SKM-1 treated with dmso at 0.1 percent for 144 hours (cell line): ENCODE measurements at regions not wholly inside any gene's neighbourhood (a gene's known extent, or its start where the extent isn't known, plus 50 kb on each side); places are given as distances from the start of the nearest gene placed in this dataset.
A peak's percentile ranks its signal among the peaks of the same experiment; 100 is the strongest.

Experiments
- DNase-seq: peaks from one replicate; lab custom pipeline; 2025; ENCODE audit not compliant: unreplicated experiment; lab: John Stamatoyannopoulos, UW

DNA sequence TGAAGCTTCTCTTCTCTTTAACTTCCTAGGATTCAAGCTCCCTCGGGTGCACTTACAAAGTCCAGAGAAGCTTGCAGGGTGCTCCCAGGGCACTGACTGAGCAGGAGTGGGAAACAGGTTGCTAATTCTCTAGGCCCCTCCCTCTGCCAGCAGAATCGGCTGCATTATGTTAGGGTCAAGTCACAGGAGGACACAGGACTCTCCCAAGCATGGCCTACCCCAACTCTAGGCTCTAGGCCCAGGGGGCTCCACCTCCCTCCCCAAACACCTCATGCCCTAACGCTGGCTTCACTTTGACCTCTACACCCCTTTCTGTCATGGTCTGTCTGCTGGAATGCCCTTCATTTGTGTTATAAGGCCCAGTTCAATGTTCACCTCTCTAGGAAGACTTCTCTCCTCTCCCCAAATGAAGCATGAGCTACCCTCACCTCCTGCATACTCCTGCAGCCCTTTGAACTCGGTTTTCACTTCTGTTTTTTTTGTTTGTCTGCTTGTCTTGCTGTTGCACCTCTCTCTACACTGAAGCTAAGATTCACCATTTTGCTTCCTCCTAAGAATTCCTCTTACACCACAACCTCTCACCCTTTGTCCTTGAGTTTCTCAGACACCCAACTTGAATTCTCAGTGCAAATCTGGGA is 521.8 kb upstream of the ID2 start:
- no peak for DNase-seq

DNA sequence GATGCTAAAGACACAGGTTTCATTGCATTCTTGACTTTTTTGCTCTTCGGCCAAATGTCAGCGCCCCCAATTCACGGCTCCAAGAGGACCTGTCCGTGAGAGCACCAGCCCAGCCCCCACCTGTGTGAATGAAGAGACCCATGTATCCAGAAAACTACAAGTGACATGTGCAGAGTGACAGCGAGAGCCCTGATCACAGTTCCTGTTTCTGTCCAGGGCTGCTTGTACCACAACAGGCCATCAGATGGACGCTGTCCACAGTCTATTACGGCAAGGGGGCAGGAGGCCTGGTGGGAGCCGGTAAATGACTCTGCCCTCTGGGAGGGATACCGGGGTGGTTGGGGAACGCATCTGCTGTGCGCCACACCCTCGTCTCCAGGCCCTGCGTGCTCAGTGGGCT is 520.9 kb upstream of the ID2 start:
- no peak for DNase-seq

DNA sequence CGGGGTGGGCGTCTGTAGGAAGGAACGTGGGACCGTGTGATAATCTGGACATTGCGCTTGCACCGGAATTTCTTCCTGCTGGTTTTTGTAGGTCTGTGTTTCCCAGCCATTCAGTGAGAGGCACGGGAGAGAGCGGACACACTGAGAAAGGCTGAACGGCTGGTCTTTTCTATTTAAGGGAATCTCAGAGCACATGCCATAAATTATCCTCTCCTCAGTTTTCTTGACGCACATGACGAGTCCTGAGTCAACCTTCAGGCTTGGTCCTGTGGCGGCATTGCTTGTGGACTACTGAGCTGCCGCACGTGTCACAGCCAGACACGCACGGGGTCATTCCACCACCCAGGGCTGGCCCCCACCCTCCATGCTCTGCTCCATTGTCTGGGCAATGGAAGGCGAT is 519.3 kb upstream of the ID2 start:
- no peak for DNase-seq

DNA sequence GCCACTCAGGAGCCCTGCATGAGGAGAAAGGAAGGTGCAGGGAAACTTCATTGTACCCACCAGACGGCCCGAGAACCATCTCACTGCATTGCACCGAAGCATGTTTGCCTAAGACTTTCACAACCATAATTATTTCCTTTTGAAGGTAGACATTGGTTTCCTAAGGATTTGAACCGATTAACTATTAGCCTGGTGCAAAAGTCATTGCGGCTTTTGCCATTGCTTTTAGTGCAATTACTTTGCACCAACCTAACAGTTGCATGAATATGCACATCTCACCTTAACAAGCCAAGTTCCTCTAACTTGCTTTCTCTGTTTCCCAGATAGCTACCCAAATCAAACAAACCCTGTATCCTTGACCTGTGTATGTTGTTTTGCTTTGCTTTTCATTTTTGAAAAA is 516.3 kb upstream of the ID2 start:
- no peak for DNase-seq

DNA sequence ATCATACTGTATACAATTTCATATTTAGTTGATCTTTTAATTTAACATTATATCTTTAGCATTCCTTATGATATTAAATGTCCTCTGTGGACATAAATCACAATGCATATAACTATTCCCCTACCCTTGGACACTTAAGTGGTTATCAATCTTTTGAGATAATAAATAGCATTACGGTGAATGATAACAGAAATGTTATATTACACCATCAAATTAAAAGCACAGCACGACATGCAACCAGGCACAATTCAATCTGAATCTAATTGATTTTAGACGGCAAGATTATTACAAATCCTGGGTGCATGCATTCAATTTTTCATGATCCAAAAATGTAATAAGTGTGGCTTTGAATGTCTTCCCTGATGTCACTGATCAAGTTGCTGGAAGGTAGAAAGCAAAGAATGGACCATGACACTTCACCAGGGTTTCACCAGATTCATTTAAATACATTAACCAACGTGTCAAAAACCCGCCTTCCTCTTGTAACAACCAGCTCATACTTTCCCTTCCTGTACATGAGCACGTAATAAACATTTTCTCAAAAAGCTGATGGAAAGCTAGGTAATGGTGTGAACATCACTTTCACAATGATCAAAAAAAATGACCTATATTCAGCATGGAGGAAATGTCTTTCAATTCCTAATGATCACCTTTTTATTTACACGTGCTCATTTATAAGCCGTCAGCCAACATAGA is 513.7 kb upstream of the ID2 start:
- DNase-seq, result no peak

DNA sequence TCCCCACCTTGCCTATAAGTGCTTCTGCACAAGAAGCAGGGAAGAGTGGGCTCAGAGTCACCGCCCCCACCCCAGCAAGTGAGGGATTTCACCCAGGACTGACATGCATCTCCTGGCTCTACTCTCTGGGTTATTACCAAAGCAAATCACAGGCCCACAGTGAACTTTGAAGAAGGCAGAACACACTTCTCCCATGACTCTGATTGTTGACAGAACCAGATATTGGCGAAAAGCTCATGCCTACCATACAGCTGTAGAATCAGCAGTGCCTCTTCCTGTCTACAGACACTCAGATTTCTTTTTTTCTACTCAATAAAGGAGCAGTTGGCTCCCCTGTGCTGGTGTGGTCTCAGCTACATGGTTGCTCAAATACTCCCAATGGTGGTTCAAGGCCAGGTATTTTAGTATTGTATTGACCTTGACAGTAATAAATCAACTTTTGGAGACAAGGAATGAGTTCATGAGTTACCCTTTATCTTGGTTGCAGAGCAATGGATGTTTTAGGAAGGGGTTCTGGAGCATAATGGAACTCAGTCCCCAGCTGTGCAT is 512.9 kb upstream of the ID2 start:
- no peak for DNase-seq

DNA sequence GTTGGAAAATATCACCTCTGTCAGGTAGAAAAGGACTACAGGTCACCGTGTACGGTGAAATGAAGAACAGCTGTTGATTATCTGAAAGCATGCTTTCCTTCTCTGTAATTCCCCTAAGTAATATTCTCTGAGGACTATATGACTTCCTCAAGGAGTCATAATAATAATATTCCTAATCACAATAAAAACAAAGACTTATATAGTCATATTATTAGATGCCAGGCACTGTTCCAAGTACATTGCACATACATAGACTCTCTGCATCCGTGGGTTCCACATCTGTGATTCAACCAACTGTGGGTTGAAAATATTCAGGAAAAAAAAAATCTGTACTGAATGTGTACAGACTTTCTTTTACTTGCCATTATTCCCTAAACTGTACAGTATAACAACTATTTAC is 512.4 kb upstream of the ID2 start:
- DNase-seq, result no peak

DNA sequence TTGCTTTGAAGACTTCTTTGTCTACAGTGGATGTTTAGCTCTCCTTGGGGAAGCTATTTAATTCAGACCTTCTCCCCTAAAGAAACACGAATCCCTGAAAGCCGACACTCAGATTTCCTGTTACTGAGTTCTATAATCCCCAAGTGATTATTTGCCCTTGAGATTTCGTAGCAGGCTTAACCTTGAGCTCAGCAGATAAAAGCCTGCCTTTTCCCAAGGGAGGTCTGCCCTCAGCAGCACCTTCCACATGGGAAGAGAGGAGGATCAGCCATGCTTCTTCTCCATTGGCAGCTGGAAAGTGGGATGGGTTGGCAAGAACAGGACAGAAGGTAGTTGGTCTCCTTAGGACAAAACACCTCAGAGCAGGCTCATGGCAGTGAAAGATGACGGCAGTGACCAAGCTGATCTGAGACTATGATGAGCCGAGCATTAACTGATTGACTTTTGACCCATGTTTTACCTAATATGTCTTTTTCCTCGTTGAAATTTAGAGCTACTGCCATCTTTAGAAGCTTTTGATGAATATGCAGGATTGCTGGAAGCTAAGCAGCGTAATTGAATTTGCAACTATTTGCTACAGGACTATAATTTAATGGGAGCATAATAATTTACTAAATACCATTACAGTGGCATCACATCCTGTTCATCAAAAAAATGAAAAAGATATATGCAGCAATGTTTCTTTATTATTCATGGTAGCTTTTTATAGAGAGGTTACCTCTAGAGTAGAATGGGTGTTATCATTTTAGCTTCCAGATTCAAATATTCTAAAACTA is 511.1 kb upstream of the ID2 start:
- DNase-seq, result no peak

DNA sequence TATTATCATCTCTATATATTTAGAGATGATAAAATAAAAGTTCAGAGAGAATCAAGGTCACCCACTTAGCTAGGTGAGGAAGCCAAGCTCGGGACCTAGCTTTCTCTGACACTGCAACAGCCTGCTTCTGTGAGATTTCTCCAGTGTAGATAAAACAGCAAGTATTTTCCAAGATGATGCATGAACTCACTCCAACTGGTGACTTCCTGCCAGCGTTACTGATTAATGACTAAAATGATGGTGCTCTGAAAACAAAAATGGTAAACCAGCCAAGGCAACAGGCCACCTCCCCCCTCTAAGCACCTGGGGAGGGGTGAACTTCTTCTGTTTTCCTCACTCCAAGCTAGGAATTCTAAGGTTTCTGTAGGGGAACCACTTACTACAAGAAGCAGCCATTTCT is 510.2 kb upstream of the ID2 start:
- DNase-seq, result no peak

DNA sequence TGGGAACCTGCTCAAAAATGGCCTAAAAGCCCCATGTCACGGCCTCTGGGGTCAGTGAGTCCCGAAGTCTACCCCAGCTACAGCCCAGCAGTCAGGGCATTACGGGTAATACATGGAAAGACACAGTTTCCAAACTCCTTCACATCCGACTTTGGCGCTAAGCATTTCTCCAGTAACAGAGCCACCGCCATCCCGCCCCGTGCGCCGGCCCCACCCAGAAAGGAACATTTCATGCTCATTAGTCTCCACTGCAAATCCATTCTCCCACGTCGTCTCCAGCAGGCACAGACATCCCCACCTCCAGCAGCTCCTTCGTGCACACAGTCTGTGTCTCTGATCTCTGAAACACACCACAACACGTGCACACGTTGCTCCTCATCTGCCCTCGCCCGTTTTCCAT is 509.2 kb upstream of the ID2 start:
- no peak for DNase-seq

DNA sequence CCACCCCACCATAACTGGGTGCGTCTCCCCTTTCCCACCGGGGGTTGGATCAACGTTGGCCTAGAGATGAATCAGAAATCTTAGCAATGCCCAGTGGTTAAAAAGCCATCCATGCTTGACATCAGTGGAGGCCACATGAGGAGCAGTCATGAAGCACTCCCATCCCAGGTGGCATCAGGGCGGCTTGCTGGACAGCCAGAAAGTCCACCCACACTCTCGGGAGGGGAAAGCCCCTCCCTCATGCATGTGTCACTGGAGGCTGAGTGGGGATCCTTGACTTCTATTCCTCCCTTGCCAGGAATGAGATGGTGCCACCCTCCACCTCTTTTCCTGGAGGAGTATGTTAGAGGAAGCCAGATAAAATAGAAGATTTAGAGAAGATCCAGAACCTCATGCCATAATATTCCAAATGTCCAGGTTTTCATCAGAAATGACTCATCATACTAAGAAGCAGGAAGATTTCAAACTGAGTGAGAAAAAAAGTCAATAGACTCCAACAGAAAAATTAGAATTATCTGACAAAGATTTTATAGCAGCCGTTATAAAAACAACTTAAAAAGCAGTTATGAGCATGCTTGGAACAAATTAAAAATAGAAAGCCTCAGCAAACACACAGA is 507.1 kb upstream of the ID2 start:
- DNase-seq, result no peak

DNA sequence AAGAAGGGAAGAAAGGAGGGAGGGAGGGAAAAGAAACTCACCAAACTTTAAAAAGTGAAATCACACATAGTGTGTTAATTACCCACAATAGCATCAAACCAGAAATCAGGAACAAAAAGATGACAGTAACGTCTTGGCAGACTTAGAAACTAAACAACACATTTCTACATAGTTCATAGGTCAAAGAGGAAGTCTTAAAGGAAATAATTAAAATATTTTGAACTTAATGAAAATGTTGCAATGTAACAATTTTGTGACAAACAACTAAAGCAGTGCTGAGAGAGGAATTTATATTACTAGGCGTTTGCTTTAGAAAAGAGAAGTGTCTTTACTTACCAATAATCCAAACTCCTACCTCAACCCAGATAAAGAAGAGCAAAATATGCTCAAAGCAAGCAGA is 505.0 kb upstream of the ID2 start:
- DNase-seq, result peak; percentile 12

DNA sequence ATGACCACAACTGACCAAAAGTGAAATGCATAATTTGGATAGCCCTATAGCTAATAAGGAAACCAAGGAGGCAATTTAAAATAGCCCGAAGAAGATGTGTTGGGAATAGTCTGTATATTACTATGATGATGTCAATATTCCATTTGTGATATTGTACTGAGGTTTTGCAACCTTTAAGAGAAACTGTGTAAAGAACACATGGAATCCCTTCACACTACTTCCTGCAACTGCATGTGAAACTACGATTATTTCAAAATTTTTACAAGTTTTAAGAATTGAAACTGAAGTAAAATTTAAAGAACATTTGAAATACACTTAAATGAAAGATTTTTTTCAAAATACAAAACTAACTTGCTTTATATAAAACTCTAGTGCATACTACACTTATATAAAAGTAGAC is 504.3 kb upstream of the ID2 start:
- no peak for DNase-seq

DNA sequence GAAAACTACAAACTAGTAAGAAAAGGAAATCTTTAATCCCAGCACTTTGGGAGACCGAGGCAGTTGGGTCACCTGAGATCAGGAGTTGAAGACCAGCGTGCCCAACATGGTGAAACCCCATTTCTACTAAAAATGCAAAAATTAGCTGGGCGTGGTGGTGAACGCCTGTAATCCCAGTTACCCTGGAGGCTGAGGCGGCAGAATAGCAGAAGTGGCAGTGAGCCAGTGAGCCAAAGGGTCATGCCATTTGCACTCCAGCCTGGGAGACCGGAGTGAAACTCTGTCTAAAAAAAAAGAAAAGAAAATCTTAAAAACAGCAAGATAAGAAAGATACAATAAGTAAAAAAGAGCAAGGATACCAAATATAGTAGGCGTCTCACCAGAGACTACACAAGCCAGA is 502.9 kb upstream of the ID2 start:
- DNase-seq, result no peak

DNA sequence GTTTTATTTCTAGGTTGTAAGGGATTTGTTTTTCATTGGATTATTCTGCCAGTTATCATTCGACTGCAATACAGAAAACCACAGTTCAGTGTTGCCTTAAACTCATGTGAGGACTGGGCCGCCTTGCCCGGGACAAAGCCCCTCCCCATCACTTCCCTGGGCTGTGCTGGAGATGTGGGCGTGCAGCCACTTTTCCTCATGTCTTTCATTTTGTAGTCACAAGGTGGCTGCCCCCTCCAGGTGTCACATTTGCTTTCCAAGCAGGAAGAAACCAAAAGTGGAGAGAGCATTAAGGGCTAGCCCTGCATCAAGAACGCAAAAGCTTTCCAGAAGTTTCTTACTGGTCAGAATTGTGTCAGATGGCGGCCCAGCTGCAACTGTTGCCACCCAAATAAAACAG is 492.5 kb upstream of the ID2 start:
- DNase-seq, result no peak

DNA sequence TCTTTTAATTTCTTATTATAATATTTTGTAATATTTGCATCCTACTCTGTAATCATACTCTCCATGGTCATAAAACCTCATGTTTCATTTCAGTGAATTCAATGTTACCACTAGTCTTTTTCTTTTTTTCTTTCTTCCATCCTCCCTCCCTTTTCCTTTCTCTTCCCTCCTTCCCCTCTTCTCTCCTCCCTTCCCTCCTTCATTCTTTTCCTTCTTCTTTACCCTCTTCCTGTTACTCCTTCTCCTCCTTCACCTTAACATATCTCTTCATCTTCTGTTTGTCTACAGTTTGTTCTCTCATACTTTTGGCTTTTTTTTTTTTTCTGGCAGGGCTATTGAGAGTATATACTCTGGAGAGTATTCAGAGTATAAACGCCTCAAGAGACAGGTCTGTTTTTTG is 491.6 kb upstream of the ID2 start:
- no peak for DNase-seq

DNA sequence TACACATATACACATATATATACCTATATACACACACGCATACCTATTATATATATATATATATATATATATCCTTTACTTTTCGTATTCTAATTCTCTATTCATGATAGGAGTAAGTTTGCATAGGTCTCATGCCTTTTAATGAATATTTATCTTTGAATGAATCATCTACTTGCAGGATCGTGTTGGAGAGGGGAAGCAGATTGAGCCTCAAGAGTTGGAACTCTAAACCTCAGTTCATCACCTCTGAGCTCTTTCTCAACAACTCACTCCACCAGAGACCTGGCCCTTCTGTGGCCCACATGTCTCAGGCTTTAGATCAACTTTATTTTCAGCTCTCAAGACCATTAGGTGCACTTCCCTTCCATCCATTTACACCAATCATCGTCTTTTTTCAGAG is 490.4 kb upstream of the ID2 start:
- no peak for DNase-seq

DNA sequence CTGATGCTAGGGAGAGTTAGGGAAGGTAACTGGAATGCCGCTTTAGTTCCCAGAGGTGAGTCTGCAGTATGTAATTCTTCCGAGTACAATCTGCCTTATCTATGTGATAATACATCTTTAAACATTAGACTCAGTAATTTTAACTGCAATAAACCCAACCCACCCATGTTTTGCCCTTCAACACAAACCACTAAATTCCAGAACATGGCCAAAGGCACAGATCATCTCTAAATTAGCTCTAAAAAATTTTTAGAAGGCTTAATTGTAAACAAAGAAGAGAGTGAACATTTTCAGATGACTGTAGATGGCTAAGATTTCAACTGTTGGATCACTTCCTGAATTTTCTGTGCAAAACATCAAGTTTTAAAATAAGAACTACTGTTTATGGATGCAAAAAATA is 488.7 kb upstream of the ID2 start:
- DNase-seq, result no peak

DNA sequence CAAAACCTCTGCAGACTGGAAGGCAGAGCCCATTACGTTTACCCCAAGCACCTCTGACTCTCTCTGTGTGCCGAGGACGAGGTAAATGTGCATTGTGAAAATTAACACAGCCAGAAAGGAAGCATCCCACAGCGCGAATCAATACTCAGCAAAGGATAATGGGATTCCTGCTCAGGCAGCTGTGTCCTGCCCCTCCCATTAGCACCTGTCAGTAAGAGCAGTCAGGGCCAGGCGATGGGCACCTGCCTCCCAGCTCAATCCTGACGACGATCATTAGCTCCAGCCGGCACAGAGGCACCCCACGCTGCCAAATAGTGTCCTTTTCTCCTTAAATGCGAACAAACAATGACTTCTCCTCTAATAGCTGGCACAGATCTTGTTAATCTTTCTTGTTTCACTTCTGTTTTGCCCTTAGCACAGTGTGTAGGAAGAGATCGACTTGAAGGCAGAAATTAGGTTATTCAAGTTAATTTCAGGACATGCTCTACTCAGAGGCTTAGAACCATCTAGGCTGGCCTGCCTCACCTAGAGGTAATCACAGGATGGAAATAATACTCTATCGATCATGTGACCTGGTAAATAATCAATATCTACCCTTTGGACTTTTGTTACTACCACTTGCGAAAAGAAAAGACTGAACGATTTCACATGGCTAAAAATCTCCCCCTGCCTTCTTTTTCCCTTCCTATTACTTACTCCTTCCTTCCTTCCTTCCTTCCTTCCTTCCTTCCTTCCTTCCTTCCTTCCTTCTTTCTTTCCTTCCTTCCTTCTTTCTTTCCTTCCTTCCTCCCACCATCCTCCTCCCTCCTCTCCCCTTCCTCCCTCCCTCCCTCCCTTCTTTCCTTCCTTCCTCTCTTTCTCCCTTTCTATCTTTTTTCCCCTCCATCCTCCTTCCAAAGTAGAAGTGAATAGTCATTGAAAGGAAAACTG is 487.9 kb upstream of the ID2 start:
- no peak for DNase-seq

DNA sequence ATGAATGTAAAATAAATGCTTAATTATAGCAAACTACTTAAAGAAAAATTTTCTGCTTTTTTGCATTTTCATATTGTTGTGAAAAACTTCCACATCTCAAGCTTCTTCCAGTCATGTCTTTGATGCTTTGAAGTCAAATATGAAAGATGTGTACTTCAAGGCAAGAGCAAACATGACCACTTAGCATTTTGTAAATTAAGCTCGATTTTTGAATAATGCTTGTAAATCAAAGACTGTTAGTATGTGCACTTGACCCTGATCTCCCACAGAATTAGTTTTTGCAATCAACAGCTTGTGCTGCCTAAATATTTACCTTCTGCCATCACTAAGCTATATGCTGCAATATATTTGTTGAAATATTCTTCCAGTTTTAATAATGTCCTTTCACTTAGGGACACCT is 486.1 kb upstream of the ID2 start:
- DNase-seq, result no peak

DNA sequence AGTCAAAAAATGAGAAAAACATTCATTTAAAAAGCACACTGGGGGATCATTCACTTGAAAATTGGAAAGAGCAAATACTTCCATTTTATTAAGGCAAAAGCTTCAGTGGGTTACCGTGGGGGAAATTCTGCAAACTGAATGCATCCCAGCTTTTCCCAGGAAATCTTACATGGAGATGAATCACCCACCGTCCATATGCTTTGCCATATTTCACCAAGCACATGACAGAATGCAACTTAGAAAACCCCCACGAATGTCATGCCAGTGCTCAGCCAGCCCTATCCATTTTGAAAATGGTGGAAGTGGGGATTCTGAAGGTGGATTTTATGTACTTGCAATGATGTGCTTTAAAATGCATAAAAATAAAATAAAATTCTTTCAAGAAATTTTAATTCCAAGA is 485.5 kb upstream of the ID2 start:
- DNase-seq, result no peak
